Stimulated activated CD4-positive, alpha-beta T cell treated with anti-CD3 and anti-CD28 coated beads, Interleukin-2, amount 100 ng/mL, for 48 hours (primary cell): ENCODE measurements at regions not wholly inside any gene's neighbourhood (a gene's known extent, or its start where the extent isn't known, plus 50 kb on each side); places are given as distances from the start of the nearest gene placed in this dataset.
"Not testable (repeated sequence)": the region's sequence is repeated elsewhere in the genome, so short reads cannot be mapped to it uniquely, and the experiment has no call there.

ENCODE experiments used
- DNase-seq, 2 donors: peaks; one replicate each; pipeline ENCODE4 v3.0.0-alpha.2; 2020

GRCh38 chr3:34567266-34567665 is 768.8 kb downstream of the PDCD6IP start:
- no peak for DNase-seq

DNA sequence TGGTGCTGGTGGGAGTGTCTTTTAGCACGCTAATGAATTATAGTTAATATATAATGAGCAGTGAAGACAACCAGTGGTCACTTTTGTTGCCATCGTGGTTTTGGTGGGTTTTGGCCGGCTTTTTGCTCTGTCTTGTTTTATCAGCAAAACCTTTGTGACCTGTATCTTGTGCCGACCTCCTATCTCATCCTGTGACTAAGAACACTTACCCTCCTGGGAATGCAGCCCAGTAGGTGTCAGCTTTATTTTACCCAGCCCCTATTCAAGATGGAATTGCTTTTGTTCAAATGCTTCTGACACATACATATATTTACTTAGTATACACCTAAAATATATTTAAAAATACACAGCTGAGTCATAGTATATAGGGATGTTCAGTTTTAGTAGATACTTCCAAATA is 770.3 kb downstream of the PDCD6IP start:
- DNase-seq, result no peak

DNA sequence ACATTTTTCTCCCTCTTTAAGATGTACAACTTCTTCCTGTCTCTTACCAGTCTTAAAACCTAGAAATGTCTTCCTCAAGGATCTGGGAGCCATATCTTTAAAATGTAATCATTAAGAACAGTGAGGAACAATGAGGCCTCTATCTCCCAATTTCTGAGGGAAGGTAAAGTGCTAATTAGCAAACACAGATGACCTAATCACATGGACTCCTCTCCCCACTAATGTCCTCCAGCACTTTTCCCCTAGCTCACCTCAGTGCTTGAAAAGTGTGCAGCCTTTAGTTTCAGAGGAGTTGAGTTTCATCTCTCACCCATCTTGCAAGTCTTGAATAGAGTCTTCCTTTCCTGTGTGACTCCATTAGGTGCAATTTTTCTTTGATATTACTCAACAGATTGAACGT is 771.0 kb downstream of the PDCD6IP start:
- no peak for DNase-seq

- no peak for DNase-seq
Measured at GRCh38 chr3:34570916-34571705, 772.7 kb downstream of the PDCD6IP start.

DNA sequence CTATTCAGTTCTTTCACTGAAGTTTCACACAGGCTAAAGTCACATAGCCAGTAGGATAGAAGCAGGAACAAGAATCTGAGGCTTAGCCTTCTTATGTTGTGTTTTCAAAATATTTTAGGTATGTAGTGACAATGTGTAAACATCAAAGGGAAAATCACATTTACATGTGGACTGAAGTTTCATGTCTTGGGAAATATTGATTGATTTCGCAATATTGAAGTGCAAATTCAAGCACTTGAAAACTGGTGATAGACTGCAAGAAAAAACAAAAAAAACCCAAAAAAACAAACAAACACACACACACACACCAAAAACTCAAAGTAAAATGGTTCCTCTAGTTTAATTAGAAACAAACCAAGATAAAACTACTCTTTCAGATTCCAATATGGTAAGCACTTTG is 773.3 kb downstream of the PDCD6IP start:
- DNase-seq, result no peak

- no peak for DNase-seq
Measured at GRCh38 chr3:34575776-34576175, 777.3 kb downstream of the PDCD6IP start.

DNA sequence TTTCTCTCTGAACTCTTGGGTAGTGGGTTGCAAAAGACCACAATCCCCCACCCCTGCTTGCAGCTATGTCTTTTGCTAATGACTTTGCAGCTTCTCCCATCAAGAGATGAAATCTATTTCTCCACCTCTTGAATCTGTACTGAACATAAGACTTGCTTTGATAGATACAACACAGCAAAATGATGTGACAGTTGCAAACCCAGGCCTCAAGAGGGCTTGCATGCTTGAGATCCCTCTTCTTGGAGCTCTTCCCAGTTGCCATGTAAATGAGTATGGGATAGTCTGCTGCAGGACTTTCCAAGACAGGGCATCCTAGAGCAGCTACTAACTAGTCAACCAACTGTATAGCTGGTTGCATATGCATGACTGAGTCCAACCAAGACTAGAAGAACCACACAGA is 783.6 kb downstream of the PDCD6IP start:
- DNase-seq, result no peak

DNA sequence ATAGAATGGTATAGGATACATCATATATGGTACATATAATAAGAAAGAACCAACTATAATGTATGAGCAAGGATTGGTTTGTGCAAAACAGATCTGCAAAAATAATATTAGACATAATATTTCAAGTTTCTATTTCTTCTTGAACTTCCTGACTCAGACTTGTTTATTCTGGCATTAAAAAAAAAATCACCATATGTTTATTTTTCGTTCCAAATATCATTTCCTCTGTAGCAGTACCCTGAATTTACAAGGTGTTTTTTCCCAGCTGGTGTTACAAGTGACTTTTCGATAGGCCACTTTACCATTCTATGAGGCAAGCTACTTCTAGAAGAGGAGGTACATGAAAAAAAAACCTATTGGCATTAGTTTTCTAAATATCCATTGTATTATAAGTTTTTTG is 785.0 kb downstream of the PDCD6IP start:
- no peak for DNase-seq

GRCh38 chr3:34584971-34585370 is 786.5 kb downstream of the PDCD6IP start:
- DNase-seq, result no peak

GRCh38 chr3:34599595-34599994 is 801.2 kb downstream of the PDCD6IP start:
- no peak for DNase-seq

DNA sequence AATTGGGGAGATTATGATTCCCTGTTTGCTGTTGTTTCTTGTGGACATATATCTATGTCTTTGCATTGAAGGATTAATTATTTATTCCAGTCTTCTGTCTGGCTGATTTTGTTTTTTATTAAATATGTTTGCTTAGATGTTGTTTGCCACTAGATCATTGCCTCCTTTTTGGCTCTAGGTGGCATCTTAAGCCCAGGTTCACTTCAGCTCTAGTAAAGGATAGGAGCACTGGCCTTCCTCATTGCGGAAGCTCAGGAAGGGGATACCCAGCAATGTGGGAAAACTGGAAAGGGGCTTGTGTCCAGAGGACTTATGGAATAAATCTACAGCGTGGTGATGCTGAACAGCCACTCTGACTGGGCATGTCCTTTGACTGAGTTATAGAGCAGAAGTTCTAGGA is 821.6 kb downstream of the PDCD6IP start:
- DNase-seq, result no peak

GRCh38 chr3:34626699-34627098 is 828.3 kb downstream of the PDCD6IP start:
- DNase-seq, result no peak

GRCh38 chr3:34634939-34635338 is 836.5 kb downstream of the PDCD6IP start:
- DNase-seq, result no peak

GRCh38 chr3:34635352-34635850 is 837.0 kb downstream of the PDCD6IP start:
- no peak for DNase-seq

- DNase-seq, result no peak
Measured at GRCh38 chr3:34646911-34647460, 848.6 kb downstream of the PDCD6IP start.

GRCh38 chr3:34650131-34650530 is 851.7 kb downstream of the PDCD6IP start:
- DNase-seq, result no peak

- DNase-seq, result no peak
Measured at GRCh38 chr3:34668915-34669314, 870.5 kb downstream of the PDCD6IP start.

DNA sequence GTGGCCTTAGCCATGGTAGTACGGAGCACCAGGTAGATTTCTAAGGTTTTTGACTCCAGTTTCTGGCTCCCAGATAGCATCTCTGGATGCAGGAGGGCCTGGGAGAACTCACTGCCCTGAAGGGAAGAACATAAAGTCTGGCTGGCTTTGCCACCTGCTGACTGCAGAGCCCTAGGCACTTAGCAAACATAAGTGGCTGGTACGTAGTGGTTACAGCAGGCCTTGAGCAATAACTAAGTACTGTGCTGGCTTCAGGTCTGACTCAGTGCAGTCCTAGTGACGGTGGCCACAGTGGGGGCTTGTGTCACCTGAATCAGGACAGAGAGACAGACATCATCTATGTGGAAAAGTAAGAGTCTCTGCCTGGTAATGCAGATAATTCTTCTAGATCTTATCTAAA is 871.1 kb downstream of the PDCD6IP start:
- DNase-seq, result no peak

DNA sequence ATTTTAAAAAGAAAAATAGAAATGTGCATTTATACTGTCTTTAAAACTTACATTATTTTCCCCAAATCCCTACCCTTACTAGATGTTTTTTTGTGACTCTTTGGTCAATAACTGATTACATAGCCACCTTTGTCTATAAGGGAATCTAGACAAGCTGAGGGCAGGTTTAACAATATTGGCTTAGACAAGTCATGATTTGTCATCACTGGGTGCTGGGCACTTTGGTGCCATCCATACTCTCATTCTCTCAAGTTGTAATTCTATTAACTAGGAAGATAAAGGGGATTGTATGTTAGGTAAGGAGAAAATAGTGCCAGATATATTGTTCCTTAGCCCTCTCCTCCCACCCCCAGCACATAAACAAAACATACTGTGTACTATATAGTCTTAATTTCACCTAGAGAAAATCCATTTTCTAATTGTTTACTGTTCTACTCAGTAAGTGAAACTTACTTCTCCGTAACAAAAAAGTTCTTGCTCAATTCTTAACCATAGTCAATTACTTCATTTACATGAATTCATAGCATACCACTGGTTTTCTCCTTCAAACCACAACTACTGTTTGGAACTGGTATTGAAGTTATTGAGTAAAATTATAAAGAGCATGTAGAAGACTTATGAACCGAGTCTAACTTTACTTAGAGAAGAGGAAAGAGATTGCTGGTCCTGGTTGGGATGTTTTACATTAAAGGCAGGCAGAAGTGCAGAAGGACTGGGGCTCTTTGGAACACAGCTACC is 877.1 kb downstream of the PDCD6IP start:
- no peak for DNase-seq

GRCh38 chr3:34676436-34676835 is 878.0 kb downstream of the PDCD6IP start:
- no peak for DNase-seq

GRCh38 chr3:34678575-34678974 is 880.1 kb downstream of the PDCD6IP start:
- no peak for DNase-seq

- not testable (repeated sequence) for DNase-seq
Measured at GRCh38 chr3:34679055-34679454, 880.6 kb downstream of the PDCD6IP start.

- peak; percentile 4 to 5 for DNase-seq
Measured at GRCh38 chr3:34683851-34684250, 885.4 kb downstream of the PDCD6IP start.

DNA sequence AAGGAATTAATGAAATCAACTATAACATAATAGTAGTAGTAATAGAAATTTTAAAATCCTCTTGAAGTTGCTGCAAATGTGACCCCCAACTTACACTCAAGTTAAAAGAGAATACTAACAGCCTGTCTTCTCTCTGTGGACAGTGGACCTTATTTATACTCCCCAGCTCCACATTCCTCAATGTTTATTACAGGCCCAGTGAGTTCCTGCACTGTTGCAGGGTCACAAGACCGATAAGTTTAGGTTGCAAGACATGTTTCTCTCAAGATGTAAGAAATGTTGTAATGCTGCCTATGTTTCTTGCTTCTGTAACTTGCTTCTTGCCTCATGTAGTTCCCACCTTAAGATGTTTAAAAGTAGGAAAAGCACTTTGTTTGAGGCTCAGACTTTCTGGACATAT is 888.1 kb downstream of the PDCD6IP start:
- DNase-seq, result no peak
